ENCODE measurements at regions not wholly inside any gene's neighbourhood (a gene's known extent, or its start where the extent isn't known, plus 50 kb on each side); places are given as distances from the start of the nearest gene placed in this dataset.

DNA sequence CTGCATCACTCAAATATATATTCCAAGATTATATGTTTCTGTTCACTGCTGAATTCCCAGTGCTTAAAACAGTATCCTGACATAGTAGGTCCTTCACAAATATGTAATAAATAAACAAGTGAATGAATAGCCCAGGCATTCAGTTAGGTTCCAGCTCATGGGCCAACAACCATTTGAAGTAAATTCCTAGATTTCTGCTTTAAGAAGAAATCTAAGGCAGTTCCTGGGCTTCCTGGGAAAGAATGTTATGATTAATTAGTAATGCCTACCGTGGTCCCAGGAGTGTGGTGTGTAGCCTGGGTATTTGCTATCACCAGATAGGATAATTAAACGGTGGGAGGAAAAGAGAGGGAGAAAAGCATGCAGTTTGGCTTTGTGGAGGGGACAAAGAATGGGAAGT is 576.8 kb downstream of the SOX6 start:
- ChIA-PET POLR2A (no interaction called here), CTCF (no interaction called here)

- ChIA-PET POLR2A (no interaction called here), CTCF (no interaction called here)
Measured at GRCh38 chr11:15780382-15780781, 576.0 kb downstream of the SOX6 start.

DNA sequence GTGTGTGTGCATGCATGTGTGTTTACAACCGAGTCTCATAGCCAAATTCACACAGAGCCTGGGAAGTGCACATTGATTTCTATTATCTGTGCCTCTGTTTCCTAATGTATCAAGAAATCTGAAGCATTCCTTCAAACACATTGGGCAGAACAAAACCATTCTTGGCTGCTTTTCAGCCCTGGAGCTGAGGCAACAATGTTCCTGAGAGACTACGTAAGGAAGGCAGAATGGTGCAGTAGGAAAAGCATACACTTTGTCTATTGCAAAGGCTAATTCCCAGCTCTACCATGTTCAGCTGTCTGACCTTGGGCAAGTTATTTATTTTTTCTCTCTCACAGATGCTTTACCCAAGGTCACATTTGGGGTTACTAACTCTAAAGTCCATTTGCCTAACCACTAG is 575.5 kb downstream of the SOX6 start:
- ChIA-PET POLR2A (no interaction called here), CTCF (no interaction called here)

DNA sequence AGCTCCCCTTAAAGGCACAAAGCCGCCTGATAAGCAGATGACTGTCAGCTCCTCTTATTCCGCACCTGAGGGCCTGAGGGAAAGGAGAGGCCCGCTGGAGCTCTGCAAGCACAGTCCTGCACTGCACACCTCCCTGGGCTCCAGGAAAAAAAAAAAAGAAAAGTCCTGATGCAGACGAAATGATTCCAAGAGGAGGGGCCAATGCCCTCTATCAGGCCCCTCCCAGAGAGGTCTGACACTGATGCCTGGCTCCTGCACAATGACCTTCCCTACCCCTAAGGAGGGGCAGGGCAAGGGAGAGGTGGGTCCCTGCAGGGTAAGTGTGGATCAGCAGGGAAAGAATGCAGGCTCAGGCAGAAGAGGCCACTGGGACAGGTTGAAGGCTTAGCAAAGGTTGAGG is 572.7 kb downstream of the SOX6 start:
- CTCF ChIA-PET, result no interaction called here
- POLR2A ChIA-PET, result no interaction called here

DNA sequence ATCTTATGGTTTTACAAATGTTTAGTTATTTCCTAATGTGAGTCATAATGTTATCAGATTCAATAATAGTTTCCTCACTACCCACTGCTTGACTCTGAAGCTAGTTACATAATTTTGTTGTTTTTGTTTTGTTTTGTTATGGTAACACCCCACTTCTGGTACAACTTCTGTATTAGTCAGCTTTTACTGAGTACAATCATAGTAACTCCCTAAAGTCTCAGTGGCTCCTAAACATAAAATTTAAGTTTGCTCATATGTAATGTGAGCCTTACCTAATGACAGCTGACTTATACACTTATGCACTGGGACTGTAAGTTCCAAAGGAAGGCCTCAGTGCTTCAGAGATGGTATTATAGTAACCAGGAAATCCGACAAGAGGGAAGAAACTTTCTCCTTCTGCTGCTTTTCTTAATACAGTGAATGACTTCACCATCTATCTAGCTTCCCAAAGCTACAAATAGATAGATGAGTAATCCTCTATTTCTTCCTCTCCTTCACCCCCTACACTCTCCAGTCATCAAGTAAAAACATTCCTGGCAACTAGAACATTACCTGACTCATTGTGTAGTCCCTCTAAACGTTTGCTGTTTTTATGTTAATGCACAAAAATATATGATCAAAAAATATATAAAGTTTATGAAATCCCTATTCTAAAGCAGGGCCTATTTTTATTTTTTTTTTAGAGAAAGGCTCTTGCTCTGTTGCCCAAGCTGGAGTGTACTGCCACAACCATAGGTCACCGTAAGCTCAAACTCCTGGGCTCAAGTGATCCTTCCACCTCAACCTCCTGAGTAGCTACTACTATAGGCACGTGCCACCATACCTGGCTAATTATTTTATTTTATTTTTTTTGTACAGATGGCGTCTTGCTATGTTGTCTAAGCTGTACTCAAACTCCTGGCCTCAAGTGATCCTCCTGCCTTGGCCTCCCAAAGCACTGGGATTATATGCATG is 563.0 kb downstream of the SOX6 start:
- POLR2A ChIA-PET, result no interaction called here
- CTCF ChIA-PET, result no interaction called here

DNA sequence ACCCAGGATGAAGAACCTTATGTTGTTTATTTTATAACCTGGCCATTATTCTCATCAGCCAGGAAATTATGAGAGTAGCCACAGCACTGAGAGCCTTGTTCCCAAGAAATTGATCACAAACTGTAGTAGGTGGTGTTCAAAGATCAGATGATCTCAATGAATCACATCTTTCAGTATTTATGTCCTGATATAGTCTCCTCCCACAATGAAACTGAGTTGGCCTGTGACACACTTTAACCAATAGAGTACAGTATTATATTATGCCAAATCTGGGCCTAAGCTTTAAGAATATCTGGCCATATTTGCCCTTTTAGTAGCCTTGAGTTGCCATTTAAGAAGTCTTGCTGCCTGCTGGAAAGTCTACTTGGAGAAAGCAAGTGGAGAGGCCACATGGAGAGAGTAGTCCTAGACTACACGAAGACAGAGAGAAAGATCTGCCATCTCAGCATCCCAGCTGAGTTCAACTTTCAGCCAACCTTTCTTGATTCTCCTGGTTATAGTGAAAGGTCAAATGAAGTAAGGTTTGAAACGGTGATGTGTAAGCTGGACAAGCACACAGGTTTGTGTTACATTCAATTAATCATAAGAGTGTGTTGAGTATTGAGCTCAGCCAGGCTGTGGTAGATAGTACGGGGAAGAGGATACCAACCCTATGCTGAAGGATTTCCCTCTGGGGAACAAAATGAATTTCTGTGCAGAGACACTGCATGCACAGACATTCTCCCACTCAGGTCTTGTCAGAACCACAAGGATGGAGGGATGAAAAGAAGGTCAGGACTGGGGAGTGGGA is 561.8 kb downstream of the SOX6 start:
- POLR2A ChIA-PET, result no interaction called here

DNA sequence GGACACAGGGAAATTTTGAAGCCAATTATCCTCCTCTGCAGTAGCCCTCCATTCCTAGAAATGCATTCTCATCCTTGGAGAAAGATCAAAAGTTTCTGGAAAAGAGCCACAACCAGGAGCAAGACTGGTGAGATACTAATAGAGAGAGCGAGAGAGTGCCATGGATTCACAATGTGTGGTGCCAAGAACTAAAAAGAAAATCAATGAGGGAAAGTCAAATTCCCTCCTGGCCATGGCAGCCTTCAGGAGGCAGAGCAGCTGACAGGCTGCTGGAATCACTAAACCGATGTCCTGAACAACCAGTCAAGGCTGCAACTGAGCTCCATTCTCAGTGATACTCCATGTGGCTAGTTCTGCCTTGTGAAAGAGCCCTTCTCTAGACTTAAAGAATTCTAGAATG is 561.0 kb downstream of the SOX6 start:
- ChIA-PET CTCF (no interaction called here), POLR2A (no interaction called here)

More for the DNA sequence above, 561.8 kb downstream of the SOX6 start:
- CTCF ChIA-PET, result no interaction called here

DNA sequence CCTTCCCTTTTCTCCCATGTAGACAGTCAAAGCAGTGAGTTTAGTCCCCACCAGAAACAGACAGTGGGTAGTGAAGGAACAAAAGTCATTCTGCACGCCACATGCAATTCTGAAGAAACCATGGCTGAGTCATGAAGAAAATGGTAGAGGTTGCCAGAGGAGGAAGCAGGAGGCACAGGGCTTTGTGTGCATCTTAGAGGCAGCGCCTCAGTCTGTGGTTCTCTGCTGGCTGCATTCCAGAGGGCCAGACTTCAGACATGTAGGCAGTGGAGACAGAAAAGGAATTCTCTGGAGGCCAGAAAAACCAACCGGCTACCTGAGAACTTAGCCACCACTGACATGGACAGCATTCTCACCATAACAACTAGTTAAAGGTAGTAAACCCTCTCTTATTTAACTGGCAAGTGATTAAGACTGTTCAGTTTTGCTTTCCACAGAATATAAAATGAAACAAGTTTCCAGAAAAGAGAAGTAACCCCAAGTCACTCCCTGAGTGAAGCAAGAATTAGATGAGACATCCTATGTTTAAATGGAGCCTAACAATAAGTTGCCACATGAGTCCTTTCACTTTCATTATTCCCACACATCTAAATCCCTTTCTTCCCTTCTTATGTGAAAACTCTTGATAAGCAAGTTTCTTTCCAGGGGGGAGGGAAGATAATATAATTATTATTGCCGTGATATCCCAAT is 556.1 kb downstream of the SOX6 start:
- ChIA-PET POLR2A (no interaction called here), CTCF (no interaction called here)

- CTCF ChIA-PET, result no interaction called here
Measured at GRCh38 chr11:15801126-15801525, 555.2 kb downstream of the SOX6 start.

DNA sequence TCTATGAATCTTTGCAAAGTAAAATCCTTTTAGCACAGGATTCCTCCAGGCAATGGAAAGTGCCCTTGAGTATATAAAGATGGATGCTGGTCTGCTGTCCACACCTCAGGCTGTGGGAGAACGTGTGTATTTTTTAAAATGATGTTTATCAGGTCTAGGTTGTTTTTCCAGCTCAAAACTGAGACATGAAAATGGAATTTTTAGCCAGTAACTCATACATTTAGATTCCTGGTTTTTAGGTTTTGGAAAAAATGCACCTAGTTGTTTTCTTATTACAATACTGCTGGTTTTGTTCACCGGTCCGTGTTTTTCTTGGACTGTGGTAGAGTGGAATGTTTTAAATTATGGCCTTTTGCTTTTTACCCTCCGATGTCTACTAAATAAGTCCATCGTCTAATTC is 554.7 kb downstream of the SOX6 start:
- POLR2A ChIA-PET, result no interaction called here
- CTCF ChIA-PET, result no interaction called here

More at GRCh38 chr11:15801126-15801525, 555.2 kb downstream of the SOX6 start:
- POLR2A ChIA-PET, result no interaction called here

GRCh38 chr11:15805726-15806125 is 550.6 kb downstream of the SOX6 start:
- POLR2A ChIA-PET, result no interaction called here
- CTCF ChIA-PET, result no interaction called here

GRCh38 chr11:15806217-15806616 is 550.1 kb downstream of the SOX6 start:
- CTCF ChIA-PET, result no interaction called here
- POLR2A ChIA-PET, result no interaction called here

GRCh38 chr11:15807827-15808226 is 548.5 kb downstream of the SOX6 start:
- ChIA-PET CTCF (no interaction called here), POLR2A (no interaction called here)

GRCh38 chr11:15810082-15810481 is 546.3 kb downstream of the SOX6 start:
- ChIA-PET CTCF (no interaction called here), POLR2A (no interaction called here)

GRCh38 chr11:15810525-15810924 is 545.8 kb downstream of the SOX6 start:
- ChIA-PET CTCF (no interaction called here), POLR2A (no interaction called here)

DNA sequence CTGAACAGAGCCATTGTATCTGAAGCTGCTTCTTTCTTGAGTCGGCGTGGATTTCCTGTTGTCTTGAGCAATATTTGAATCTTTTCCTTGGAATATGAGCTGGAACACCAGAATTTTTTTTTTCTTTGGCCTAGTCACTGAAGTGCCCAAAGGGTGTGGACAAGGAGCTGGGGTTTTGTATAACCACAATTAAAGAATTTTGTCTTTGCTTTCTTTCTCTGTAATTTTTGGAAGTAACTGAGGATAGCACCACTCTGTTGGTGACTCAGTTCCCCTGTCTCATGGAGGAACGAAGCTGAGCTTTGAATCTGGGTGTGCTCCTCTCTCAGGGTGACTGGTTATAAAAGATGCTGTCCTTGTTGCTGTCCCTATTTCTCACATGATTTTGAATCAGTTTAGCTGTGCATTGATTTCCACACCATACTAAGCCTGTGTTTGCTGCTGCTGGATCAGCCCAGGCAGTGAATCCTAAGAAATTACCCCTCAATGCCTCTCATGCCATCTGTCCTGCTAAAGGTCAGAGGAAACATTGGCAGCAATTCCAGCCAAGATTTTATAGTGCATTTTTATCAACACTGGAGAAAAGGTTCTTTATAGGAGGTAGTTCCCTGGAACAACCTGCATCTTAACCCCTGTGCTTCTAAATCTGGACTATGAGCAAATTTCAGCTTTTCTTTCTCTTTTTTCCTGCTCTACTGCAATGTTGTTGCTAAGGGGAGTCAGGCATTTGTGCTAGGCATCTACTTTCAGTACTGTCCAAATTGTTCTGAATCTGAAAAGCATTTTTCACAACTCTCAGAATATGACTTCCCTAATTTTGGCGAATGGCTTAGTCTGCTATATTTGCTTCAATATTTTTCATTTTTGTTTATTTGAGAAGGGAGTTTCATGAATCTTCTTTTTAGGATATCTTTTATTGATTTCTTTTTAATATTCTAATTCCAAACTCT is 540.8 kb downstream of the SOX6 start:
- POLR2A ChIA-PET, result no interaction called here

GRCh38 chr11:15816260-15816871 is 540.0 kb downstream of the SOX6 start:
- ChIA-PET POLR2A (no interaction called here), CTCF (no interaction called here)

More for the DNA sequence above, 540.8 kb downstream of the SOX6 start:
- CTCF ChIA-PET, result no interaction called here

DNA sequence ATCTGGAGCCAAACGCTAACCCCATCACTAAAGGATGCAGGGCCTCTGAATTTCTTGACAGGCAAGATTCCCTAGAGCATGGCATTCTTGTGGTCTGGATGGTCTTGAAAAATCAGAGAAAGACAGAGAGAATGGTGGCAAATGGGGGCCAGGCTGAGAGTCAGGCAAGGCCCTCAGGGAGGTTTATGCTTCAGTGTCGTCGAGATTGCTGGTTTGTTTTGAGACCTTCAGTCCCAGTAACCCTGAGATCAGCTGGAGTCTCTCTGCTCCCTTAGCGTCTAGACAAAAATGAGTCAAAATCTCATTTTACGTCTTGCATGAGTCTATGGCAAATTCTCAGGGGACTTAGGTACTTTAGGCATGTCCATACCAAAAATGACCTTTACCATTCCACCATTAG is 539.3 kb downstream of the SOX6 start:
- ChIA-PET CTCF (no interaction called here), POLR2A (no interaction called here)

DNA sequence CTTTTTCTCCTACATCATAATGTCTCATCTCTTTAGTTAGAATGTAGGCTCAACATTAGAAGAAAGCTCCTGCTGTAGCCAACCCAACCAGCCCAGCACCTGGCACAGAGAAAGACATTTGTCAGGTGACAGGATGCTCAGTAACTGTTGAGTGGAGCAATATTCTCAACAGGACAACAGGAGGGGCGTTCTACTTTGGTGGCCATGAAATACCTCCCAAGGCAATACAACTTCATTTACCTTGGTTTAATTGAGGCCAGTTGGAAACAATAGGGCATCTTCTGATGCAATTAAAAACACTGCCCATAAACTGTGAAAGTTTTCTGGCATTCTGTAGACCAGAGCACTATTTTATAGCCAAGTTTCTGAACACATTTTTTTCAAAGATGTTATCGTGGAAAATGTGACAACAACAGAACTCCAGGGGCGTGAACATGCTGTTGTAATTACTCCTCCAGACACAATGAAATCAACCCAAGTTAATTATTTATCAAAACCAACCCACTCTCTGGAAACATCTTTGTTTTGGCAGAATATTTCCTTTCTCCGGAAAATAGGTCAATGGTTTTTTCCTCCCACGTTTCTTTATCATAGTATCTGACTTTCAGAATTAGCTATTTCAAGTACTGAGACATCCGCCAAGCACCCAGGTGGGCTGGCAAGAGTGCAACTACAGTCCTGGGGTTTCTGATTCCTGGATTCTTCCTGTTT is 538.1 kb downstream of the SOX6 start:
- POLR2A ChIA-PET, result no interaction called here
- CTCF ChIA-PET, result no interaction called here

Data from activated CD8-positive, alpha-beta memory T cell treated with anti-CD3 and anti-CD28 coated beads for 36 hours (primary cell).